Mesenchymal stem cell (in vitro differentiated cells and primary cell): ENCODE measurements at regions not wholly inside any gene's neighbourhood (a gene's known extent, or its start where the extent isn't known, plus 50 kb on each side); places are given as distances from the start of the nearest gene placed in this dataset.

Experiments used
- DNase-seq: peaks from one replicate; pipeline ENCODE4 v3.0.0-alpha.2; 2013
- H2AFZ ChIP-seq: one replicate; pipeline ENCODE4 v1.6.1; 2013; ENCODE audit warnings: low read depth, mild to moderate bottlenecking, control low read depth, inconsistent platforms, low read length, moderate library complexity
- H2AK5ac ChIP-seq: 2 replicates; pipeline ENCODE4 v1.6.1; 2013; ENCODE audit warnings: low read length, moderate library complexity, mild to moderate bottlenecking, inconsistent platforms; ENCODE audit not compliant: severe bottlenecking
- H2BK120ac ChIP-seq: one replicate; pipeline ENCODE4 v1.6.1; 2013; ENCODE audit warnings: low read depth, mild to moderate bottlenecking, inconsistent platforms, low read length, moderate library complexity
- H2BK12ac ChIP-seq, 2 experiments: one replicate each; pipeline ENCODE4 v1.6.1; 2013; ENCODE audit warnings: inconsistent platforms in 2 of 2, low read length in 2 of 2, mild to moderate bottlenecking in 2 of 2, moderate library complexity in 2 of 2, control low read depth in 1 of 2
- H2BK15ac ChIP-seq: one replicate; pipeline ENCODE4 v1.6.1; 2013; ENCODE audit warnings: mild to moderate bottlenecking, low read depth, inconsistent platforms; ENCODE audit not compliant: poor library complexity, severe bottlenecking
- H2BK5ac ChIP-seq: 2 replicates; pipeline ENCODE4 v1.6.1; 2013; ENCODE audit warnings: low read depth, mild to moderate bottlenecking, low read length, control low read depth, inconsistent platforms; ENCODE audit not compliant: poor library complexity, severe bottlenecking
- H3K14ac ChIP-seq, 2 experiments: one replicate each; pipeline ENCODE4 v1.6.1; 2013; ENCODE audit warnings: inconsistent platforms in 2 of 2, low read length in 2 of 2, control low read depth in 1 of 2, mild to moderate bottlenecking in 1 of 2, moderate library complexity in 1 of 2
- H3K18ac ChIP-seq, 2 experiments: one replicate each; pipeline ENCODE4 v1.6.1; 2013; ENCODE audit warnings: inconsistent platforms in 2 of 2, low read length in 2 of 2, control low read depth in 1 of 2, low read depth in 1 of 2, mild to moderate bottlenecking in 1 of 2
- H3K23ac ChIP-seq, 2 experiments: one replicate each; pipeline ENCODE4 v1.6.1; 2013; ENCODE audit warnings: inconsistent platforms in 2 of 2, low read length in 2 of 2, mild to moderate bottlenecking in 2 of 2, moderate library complexity in 2 of 2, control low read depth in 1 of 2
- H3K27ac ChIP-seq: 2 replicates; pipeline ENCODE4 v1.5.1; 2013; ENCODE audit warnings: mild to moderate bottlenecking, moderate library complexity, low read length, control low read depth, inconsistent platforms; ENCODE audit not compliant: poor library complexity, severe bottlenecking
- H3K27me3 ChIP-seq, 2 experiments: 2 replicates each; pipeline versions ENCODE4 v1.6.1 to v1.7.0; 2013; ENCODE audit warnings: low read length in 2 of 2, mild to moderate bottlenecking in 2 of 2, moderate library complexity in 2 of 2, control low read depth in 1 of 2, inconsistent platforms in 1 of 2; ENCODE audit not compliant: control insufficient read depth in 1 of 2, insufficient read depth in 1 of 2
- H3K36me3 ChIP-seq, 2 experiments: 2 replicates each; pipeline versions ENCODE4 v1.6.1 to v1.7.0; 2013; ENCODE audit warnings: low read length in 2 of 2, control low read depth in 1 of 2, inconsistent platforms in 1 of 2, low read depth in 1 of 2, mild to moderate bottlenecking in 1 of 2; ENCODE audit not compliant: insufficient read depth in 2 of 2, control insufficient read depth in 1 of 2
- H3K4ac ChIP-seq, 2 experiments: one replicate each; pipeline ENCODE4 v1.6.1; 2013; ENCODE audit warnings: inconsistent platforms in 2 of 2, low read length in 2 of 2, mild to moderate bottlenecking in 2 of 2, moderate library complexity in 2 of 2, control low read depth in 1 of 2, low read depth in 1 of 2
- H3K4me1 ChIP-seq: 2 replicates; pipeline ENCODE4 v1.6.1; 2013; ENCODE audit warnings: low read depth, low read length, control low read depth; ENCODE audit not compliant: control insufficient read depth, insufficient read depth
- H3K4me2 ChIP-seq: 2 replicates; pipeline ENCODE4 v1.6.1; 2013; ENCODE audit warnings: low read length, mild to moderate bottlenecking, inconsistent platforms; ENCODE audit not compliant: poor library complexity, severe bottlenecking
- H3K4me3 ChIP-seq, 2 experiments: 2 replicates each; pipeline versions ENCODE4 v1.5.1 to v1.7.0; 2013; ENCODE audit warnings: low read length in 2 of 2, mild to moderate bottlenecking in 2 of 2, control low read depth in 1 of 2, low read depth in 1 of 2; ENCODE audit not compliant: insufficient read depth in 1 of 2
- H3K79me1 ChIP-seq: replicated peaks from 2 replicates; pipeline ENCODE4 v1.6.1; 2013; ENCODE audit warnings: mild to moderate bottlenecking, control low read depth, low read length, inconsistent platforms; ENCODE audit not compliant: poor library complexity, severe bottlenecking
- H3K9ac ChIP-seq: 2 replicates; pipeline ENCODE4 v1.7.0; 2013; ENCODE audit warnings: mild to moderate bottlenecking, low read length, moderate library complexity
- H3K9me3 ChIP-seq: 2 replicates; pipeline ENCODE4 v1.7.0; 2013; ENCODE audit warnings: mild to moderate bottlenecking, low read length; ENCODE audit not compliant: control insufficient read depth
- H4K8ac ChIP-seq: one replicate; pipeline ENCODE4 v1.6.1; 2013; ENCODE audit warnings: inconsistent platforms, mild to moderate bottlenecking, low read length, moderate library complexity
- H4K91ac ChIP-seq: one replicate; pipeline ENCODE4 v1.6.1; 2013; ENCODE audit warnings: mild to moderate bottlenecking, low read length, inconsistent platforms
- WGBS: methylation state at CpG from one replicate; pipeline ENCODE4 v1.1.7; 2013; ENCODE audit warnings: mixed read lengths; 5-methylcytosine and 5-hydroxymethylcytosine counted together

GRCh38 chr2:34492561-34493455, 893.7 kb upstream of the FAM98A start:
- no CpG with 5 or more reads among the region's 3 CpGs for WGBS
- no peak overlapping the region for H4K8ac ChIP-seq
- H2AFZ ChIP-seq: no peak overlapping the region
- no peak overlapping the region for H3K9ac ChIP-seq
- DNase-seq: no peak
- no peaks in the 10 kb centered on the region for H3K4me1 ChIP-seq
- no peak overlapping the region for H3K18ac ChIP-seq
- H3K14ac ChIP-seq: no peak overlapping the region
- H2BK12ac ChIP-seq: no peak overlapping the region
- H3K4me2 ChIP-seq: no peak overlapping the region
- H2BK15ac ChIP-seq: no peak overlapping the region
- H3K4ac ChIP-seq: no peak overlapping the region
- no peak overlapping the region for H4K91ac ChIP-seq
- H3K23ac ChIP-seq: no peak overlapping the region
- peaks cover 2% of the 10 kb centered on the region for H3K9me3 ChIP-seq
- no peaks in the 10 kb centered on the region for H3K36me3 ChIP-seq
- H3K27me3 ChIP-seq: no peaks in the 10 kb centered on the region
- no peak overlapping the region for H2BK5ac ChIP-seq
- H2BK120ac ChIP-seq: no peak overlapping the region
- H3K27ac ChIP-seq: no peak overlapping the region
- H3K79me1 ChIP-seq: no peaks in the 10 kb centered on the region
- no peak overlapping the region for H2AK5ac ChIP-seq
- no peak overlapping the region for H3K4me3 ChIP-seq

- Histone ChIP-seq H2BK12ac (no peak overlapping the region), H3K27ac (no peak overlapping the region), H3K18ac (no peak overlapping the region), H4K8ac (no peak overlapping the region), H4K91ac (no peak overlapping the region), H2AFZ (no peak overlapping the region), H3K79me1 (no peaks in the 10 kb centered on the region), H2AK5ac (no peak overlapping the region), H2BK5ac (no peak overlapping the region), H3K36me3 (no peaks in the 10 kb centered on the region), H3K4me1 (no peaks in the 10 kb centered on the region), H3K14ac (no peak overlapping the region), H3K23ac (no peak overlapping the region), H3K4me2 (no peak overlapping the region), H2BK120ac (no peak overlapping the region), H3K9me3 (no peaks in the 10 kb centered on the region), H3K9ac (no peak overlapping the region), H3K4ac (no peak overlapping the region), H3K4me3 (no peak overlapping the region), H3K27me3 (no peaks in the 10 kb centered on the region), H2BK15ac (no peak overlapping the region)
- no peak for DNase-seq
- 90% methylated on average over 1 of the region's 2 CpGs for WGBS
Measured at GRCh38 chr2:34486965-34487364, 887.9 kb upstream of the FAM98A start.

GRCh38 chr2:34481542-34481941, 882.4 kb upstream of the FAM98A start:
- Histone ChIP-seq H4K91ac (no peak overlapping the region), H2BK5ac (no peak overlapping the region), H3K9me3 (no peaks in the 10 kb centered on the region), H2BK120ac (no peak overlapping the region), H3K79me1 (no peaks in the 10 kb centered on the region), H3K9ac (no peak overlapping the region), H3K4me1 (no peaks in the 10 kb centered on the region), H3K4me2 (no peak overlapping the region), H3K23ac (no peak overlapping the region), H4K8ac (no peak overlapping the region), H2AK5ac (no peak overlapping the region), H3K4ac (no peak overlapping the region), H3K27ac (no peak overlapping the region), H2BK12ac (no peak overlapping the region), H2AFZ (no peak overlapping the region), H3K18ac (no peak overlapping the region), H3K4me3 (no peak overlapping the region), H2BK15ac (no peak overlapping the region), H3K27me3 (no peaks in the 10 kb centered on the region), H3K36me3 (no peaks in the 10 kb centered on the region), H3K14ac (no peak overlapping the region)
- no peak for DNase-seq
- WGBS: 83% methylated on average over 2 of the region's 3 CpGs

GRCh38 chr2:34480366-34480765, 881.3 kb upstream of the FAM98A start:
- H2BK120ac ChIP-seq: no peak overlapping the region
- H3K4me3 ChIP-seq: no peak overlapping the region
- DNase-seq: no peak

More at GRCh38 chr2:34480366-34480765, 881.3 kb upstream of the FAM98A start:
- no peak overlapping the region for H2BK5ac ChIP-seq
- H2AK5ac ChIP-seq: no peak overlapping the region
- H3K27ac ChIP-seq: no peak overlapping the region
- H3K9ac ChIP-seq: no peak overlapping the region
- H4K8ac ChIP-seq: no peak overlapping the region
- no peaks in the 10 kb centered on the region for H3K79me1 ChIP-seq
- no peak overlapping the region for H3K14ac ChIP-seq
- no peak overlapping the region for H3K4ac ChIP-seq
- H3K4me2 ChIP-seq: no peak overlapping the region
- WGBS: no CpG with 5 or more reads among the region's 2 CpGs
- no peak overlapping the region for H2AFZ ChIP-seq
- no peak overlapping the region for H3K18ac ChIP-seq
- H2BK12ac ChIP-seq: no peak overlapping the region
- H2BK15ac ChIP-seq: no peak overlapping the region
- no peaks in the 10 kb centered on the region for H3K4me1 ChIP-seq
- no peak overlapping the region for H3K23ac ChIP-seq
- H3K36me3 ChIP-seq: no peaks in the 10 kb centered on the region
- no peak overlapping the region for H4K91ac ChIP-seq
- H3K27me3 ChIP-seq: no peaks in the 10 kb centered on the region
- no peaks in the 10 kb centered on the region for H3K9me3 ChIP-seq
